Frontal cortex (tissue), 3 donors: ENCODE measurements at regions not wholly inside any gene's neighbourhood (a gene's known extent, or its start where the extent isn't known, plus 50 kb on each side); places are given as distances from the start of the nearest gene placed in this dataset.

ENCODE experiments used
- DNase-seq, 2 donors: peaks; one replicate each; pipeline ENCODE4 v3.0.0; 2012; ENCODE audit warnings: low spot score in 2 of 2
- FAIRE-seq: peaks from 2 replicates; lab custom pipeline; 2012; peaks lifted over from hg19 to GRCh38; lab: Jason Lieb, UNC
- donor health status: control.
- donor health status: control.
- donor health status: control.

DNA sequence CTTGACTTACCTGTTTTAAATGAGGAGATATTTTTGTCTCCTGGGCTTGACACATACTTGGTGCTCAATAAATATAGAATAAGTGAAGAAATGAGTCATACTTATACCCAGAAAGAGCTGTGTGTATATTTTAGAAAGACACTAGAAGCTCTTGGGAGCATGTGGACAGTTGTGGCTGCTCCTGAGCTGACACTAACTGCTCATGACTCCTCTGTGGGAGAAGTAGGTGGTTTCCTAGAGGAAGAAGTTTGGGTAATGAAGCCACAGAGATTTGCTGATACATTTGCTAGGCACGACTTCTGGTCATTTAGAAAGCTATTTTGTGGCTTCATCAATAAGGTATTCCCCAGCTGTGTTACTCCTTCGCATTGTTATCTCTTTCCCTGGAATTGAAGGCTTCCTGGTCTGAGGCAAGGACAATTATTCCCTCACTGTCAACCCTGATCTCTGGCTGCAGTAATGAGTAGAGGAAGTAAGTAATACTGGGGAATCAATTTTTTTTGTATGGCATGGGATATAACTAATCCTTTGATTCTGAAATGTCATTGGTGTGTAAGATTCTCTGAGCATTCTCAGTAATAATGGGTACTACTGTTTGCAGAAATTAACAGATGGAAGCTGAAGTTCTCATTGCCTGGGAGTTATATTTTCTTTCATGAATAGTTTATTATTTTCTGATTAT, 79.6 kb upstream of the DCBLD2 start:
- FAIRE-seq, result no peak
- DNase-seq, result no peak

- no peak for FAIRE-seq
- no peak for DNase-seq
These were observed 77.8 kb upstream of the DCBLD2 start for GRCh38 chr3:98979296-98979695.

DNA sequence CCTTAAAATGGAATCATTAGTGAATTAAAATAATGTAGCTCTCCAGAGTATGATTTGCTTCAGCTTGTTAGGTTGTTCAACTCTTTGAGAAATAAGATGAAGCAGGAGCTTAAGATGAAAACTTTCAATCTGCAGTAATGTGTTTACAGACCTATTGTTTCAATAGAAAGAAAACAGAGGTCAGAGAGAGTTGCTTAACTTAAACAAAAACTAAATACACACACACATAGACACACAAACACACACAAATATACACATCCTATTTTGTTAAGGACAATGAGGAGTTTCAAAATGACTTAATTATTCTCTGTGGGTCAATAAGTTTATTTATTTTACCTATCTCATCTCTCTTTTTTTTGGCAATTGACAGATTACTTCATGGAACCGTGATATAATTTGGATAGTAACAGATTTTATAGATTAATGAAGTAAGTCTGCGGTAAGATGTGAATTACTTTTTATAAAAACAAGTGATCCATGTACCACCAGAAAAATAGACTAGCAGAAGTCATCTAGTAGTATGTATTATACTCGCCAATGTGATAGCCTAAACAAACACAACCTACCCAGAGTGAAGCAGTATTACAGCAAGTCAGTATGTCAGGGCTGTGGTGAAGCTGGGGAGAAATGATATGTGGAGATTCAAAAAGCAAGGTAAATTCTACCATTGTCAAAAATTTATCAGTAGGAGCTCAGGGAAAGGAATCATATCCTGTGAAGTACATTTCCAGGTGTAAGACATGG, 76.7 kb upstream of the DCBLD2 start:
- DNase-seq (no peak), FAIRE-seq (no peak)

GRCh38 chr3:98977520-98977919, 76.0 kb upstream of the DCBLD2 start:
- no peak for DNase-seq
- no peak for FAIRE-seq

GRCh38 chr3:98974442-98974841, 72.9 kb upstream of the DCBLD2 start:
- FAIRE-seq, result no peak

GRCh38 chr3:98972720-98973119, 71.2 kb upstream of the DCBLD2 start:
- FAIRE-seq, result no peak
- DNase-seq, result no peak

More at GRCh38 chr3:98974442-98974841, 72.9 kb upstream of the DCBLD2 start:
- no peak for DNase-seq

DNA sequence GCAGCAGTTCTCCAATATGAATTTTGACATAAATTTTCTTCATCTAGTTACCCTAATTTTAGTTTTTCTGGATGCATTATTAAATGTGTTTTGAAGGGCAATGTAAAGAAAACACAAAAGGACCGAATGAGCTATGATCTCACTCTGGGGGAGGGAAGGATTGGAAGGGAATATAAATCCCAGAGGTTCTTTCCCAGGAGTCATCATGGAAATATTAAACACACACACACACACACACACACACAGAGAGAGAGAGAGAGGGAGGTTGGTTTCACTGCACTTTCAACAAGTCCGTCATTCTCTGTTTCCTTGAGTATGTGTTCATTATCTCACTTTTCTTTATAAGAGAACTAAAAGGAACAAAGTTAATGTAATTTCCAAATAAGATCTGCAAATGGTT, 70.7 kb upstream of the DCBLD2 start:
- FAIRE-seq, result no peak

DNA sequence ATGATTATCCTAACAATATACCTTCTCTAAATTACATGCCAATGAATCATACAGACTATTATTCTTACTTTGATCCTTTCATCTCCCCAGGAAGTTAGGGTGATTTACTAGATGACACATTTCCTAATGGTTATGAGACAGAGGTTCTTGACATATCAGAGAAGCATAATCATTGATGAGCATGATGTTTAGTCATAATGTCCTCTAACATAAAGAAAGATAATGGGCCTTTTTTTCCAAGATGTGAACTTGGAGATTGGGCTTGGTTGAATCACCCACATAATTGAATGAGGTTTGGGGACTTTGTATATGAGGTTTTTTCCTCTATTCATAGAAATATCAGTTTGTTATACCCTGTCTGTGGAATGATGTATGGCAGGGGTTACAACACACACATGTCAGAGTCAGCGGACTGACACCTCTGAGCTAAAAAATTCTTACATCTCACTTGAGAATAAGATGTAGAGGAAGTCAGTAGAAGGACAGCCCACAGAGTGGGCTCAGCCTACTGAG, 69.7 kb upstream of the DCBLD2 start:
- FAIRE-seq (no peak), DNase-seq (no peak)

More for the DNA sequence above, 70.7 kb upstream of the DCBLD2 start:
- no peak for DNase-seq

GRCh38 chr3:98969295-98969694, 67.8 kb upstream of the DCBLD2 start:
- no peak for DNase-seq
- no peak for FAIRE-seq

GRCh38 chr3:98968824-98969223, 67.3 kb upstream of the DCBLD2 start:
- DNase-seq (no peak), FAIRE-seq (no peak)

- FAIRE-seq (no peak), DNase-seq (no peak)
These were observed 66.9 kb upstream of the DCBLD2 start for GRCh38 chr3:98968347-98968746.

- FAIRE-seq (no peak), DNase-seq (no peak)
These were observed 66.3 kb upstream of the DCBLD2 start for GRCh38 chr3:98967758-98968157.

GRCh38 chr3:98966862-98967546, 65.5 kb upstream of the DCBLD2 start:
- FAIRE-seq (no peak), DNase-seq (no peak)

DNA sequence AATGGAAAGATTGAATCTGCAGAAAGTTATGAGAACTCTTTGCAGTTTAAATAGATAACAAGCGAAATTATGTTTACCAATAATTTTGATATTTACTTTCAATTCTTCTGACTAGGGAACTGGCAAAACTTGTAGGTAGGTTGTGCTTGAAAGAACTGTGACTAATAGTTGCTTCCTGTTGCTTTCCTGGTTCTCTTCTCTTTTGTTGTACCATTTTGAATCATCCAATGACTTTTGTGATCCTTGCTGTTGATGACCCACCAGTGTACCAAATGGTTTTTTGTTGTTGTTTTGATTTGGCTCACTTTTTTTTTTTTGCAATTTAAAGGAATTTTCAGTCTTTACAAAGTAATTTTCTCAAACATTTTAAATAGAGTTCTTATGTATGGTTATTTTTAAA, 64.9 kb upstream of the DCBLD2 start:
- DNase-seq (no peak), FAIRE-seq (no peak)

DNA sequence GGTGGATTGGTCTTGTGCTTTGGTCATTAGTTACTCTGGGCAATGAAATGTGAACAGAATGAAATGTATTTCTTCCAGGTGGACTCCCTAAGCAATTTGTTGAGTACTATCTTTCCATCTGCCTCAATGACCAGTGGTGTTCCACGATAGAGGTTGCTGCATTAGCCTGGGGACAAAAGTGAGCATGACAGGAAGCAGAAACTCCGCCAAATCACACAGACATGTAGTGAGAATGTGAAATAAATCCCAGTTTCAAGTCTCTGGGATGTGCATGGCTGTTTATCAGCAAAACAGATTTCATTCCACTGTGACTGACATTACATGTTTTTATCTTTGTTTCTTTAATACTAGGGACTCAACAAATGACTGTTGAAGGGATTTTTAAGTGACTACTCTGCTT, 63.3 kb upstream of the DCBLD2 start:
- DNase-seq (no peak), FAIRE-seq (no peak)

DNA sequence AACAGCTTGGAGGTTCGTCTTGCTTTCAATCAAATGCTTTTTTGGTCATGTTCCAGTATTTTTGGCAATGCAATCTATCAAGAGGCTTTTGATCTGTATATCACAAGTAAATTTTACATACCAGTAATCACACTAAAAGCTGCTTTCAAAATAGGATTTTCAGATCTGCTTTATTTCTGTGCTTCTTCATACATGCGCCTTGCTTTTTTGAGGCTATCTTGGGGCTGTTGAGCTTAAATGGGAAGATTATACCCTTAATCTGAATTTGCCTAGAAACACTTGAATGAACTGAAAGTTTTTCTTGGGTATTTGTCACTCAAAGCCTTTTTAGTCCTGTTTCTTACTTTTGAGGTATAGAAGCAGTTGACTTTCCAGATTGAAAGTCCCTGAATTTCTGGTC, 62.1 kb upstream of the DCBLD2 start:
- DNase-seq, result no peak
- no peak for FAIRE-seq

GRCh38 chr3:98962951-98963350, 61.5 kb upstream of the DCBLD2 start:
- DNase-seq (no peak), FAIRE-seq (no peak)

GRCh38 chr3:98962189-98962930, 60.9 kb upstream of the DCBLD2 start:
- DNase-seq, result no peak
- FAIRE-seq, result no peak

- DNase-seq (no peak), FAIRE-seq (no peak)
These were observed 60.0 kb upstream of the DCBLD2 start for GRCh38 chr3:98961161-98962155.
